Lower lobe of right lung (tissue), 2 donors: ENCODE measurements at regions not wholly inside any gene's neighbourhood (a gene's known extent, or its start where the extent isn't known, plus 50 kb on each side); places are given as distances from the start of the nearest gene placed in this dataset.
A peak's percentile ranks its signal among the peaks of the same experiment; 100 is the strongest.

ENCODE experiments used
- ATAC-seq, 2 donors: fragments of 200-7000 bp; cut with Tn5 transposase; one replicate each; pipeline ENCODE4 v1.9.1; 2020 to 2022; ENCODE audit warnings: mild to moderate bottlenecking in 2 of 2, moderate library complexity in 2 of 2
- DNase-seq: peaks from one replicate; pipeline ENCODE4 v3.0.0-alpha.2; 2020
- H3K27ac ChIP-seq: fragments of 200-600 bp; one replicate; pipeline ENCODE4 v1.8.0; 2022
- H3K27me3 ChIP-seq: fragments of 200-600 bp; one replicate; pipeline ENCODE4 v1.8.0; 2022; ENCODE audit warnings: low read depth
- H3K36me3 ChIP-seq: fragments of 200-600 bp; one replicate; pipeline ENCODE4 v1.8.0; 2022; ENCODE audit warnings: mild to moderate bottlenecking
- H3K4me1 ChIP-seq: fragments of 200-600 bp; one replicate; pipeline ENCODE4 v1.8.0; 2022
- H3K4me3 ChIP-seq: fragments of 200-600 bp; one replicate; pipeline ENCODE4 v1.8.0; 2022; ENCODE audit warnings: mild to moderate bottlenecking
- H3K9me3 ChIP-seq: fragments of 200-600 bp; one replicate; pipeline ENCODE4 v1.8.0; 2022
- CTCF ChIP-seq: fragments of 200-600 bp; IDR thresholded peaks from one replicate; pipeline ENCODE4 v1.8.0; 2022; ENCODE audit warnings: antibody characterized with exemption, mild to moderate bottlenecking
- intact Hi-C: fragments of 100-400 bp; cut with DNase I; formaldehyde crosslinking; loops from one replicate; pipeline ENCODE4 v1.11.0; 2022
- donor health status: DM: no; HTN: yes; CAD: no; lungs with severe emphysema.

GRCh38 chr1:47551971-47552528 lies 114.2 kb downstream of the FOXD2 start:
- DNase-seq (no peak), ATAC-seq (no peak)
- Histone ChIP-seq H3K4me1 (no peaks in the 10 kb centered on the region), H3K27ac (no peak overlapping the region), H3K4me3 (no peak overlapping the region), H3K9me3 (no peaks in the 10 kb centered on the region), H3K36me3 (no peaks in the 10 kb centered on the region), H3K27me3 (no peaks in the 10 kb centered on the region)
- intact Hi-C loops: no loop called here
- TF ChIP-seq CTCF: no peak

- no peaks in the 10 kb centered on the region for H3K36me3 ChIP-seq
- H3K9me3 ChIP-seq: no peaks in the 10 kb centered on the region
- no peak for TF ChIP-seq CTCF
- no peaks in the 10 kb centered on the region for H3K4me1 ChIP-seq
- H3K27ac ChIP-seq: no peak overlapping the region
- intact Hi-C loops: no loop called here
- H3K27me3 ChIP-seq: no peaks in the 10 kb centered on the region
- ATAC-seq (no peak), DNase-seq (no peak)
- H3K4me3 ChIP-seq: no peak overlapping the region
Measured at GRCh38 chr1:47554082-47554481, 116.2 kb downstream of the FOXD2 start.

- ATAC-seq (no peak), DNase-seq (no peak)
- TF ChIP-seq CTCF: no peak
- Histone ChIP-seq H3K27ac (no peak overlapping the region), H3K4me3 (no peak overlapping the region), H3K36me3 (no peaks in the 10 kb centered on the region), H3K4me1 (no peaks in the 10 kb centered on the region), H3K27me3 (no peaks in the 10 kb centered on the region), H3K9me3 (no peaks in the 10 kb centered on the region)
- intact Hi-C loops: no loop called here
Measured at GRCh38 chr1:47554901-47555300, 117.1 kb downstream of the FOXD2 start.

GRCh38 chr1:47555306-47555705 lies 117.5 kb downstream of the FOXD2 start:
- no peaks in the 10 kb centered on the region for H3K4me1 ChIP-seq
- H3K27me3 ChIP-seq: no peaks in the 10 kb centered on the region
- no peak for DNase-seq
- H3K4me3 ChIP-seq: no peak overlapping the region
- intact Hi-C loops: no loop called here
- H3K27ac ChIP-seq: no peak overlapping the region
- peak; percentile 35 to 57 for ATAC-seq
- no peaks in the 10 kb centered on the region for H3K9me3 ChIP-seq
- no peak for TF ChIP-seq CTCF
- no peaks in the 10 kb centered on the region for H3K36me3 ChIP-seq

- intact Hi-C loops: no loop called here
- TF ChIP-seq CTCF: no peak
- Histone ChIP-seq H3K36me3 (no peaks in the 10 kb centered on the region), H3K4me1 (no peaks in the 10 kb centered on the region), H3K27me3 (no peaks in the 10 kb centered on the region), H3K9me3 (no peaks in the 10 kb centered on the region), H3K4me3 (no peak overlapping the region), H3K27ac (no peak overlapping the region)
- DNase-seq (no peak), ATAC-seq (no peak)
Measured at GRCh38 chr1:47555841-47556560, 118.2 kb downstream of the FOXD2 start.
